DMS53 treated with DMSO at 0.1 percent for 48 hours (cell line): ENCODE measurements at regions not wholly inside any gene's neighbourhood (a gene's known extent, or its start where the extent isn't known, plus 50 kb on each side); places are given as distances from the start of the nearest gene placed in this dataset.
"Not testable (repeated sequence)": the region's sequence is repeated elsewhere in the genome, so short reads cannot be mapped to it uniquely, and the experiment has no call there.

Experiments
- DNase-seq: peaks from one replicate; lab custom pipeline; 2025; ENCODE audit not compliant: unreplicated experiment; lab: John Stamatoyannopoulos, UW

- DNase-seq: no peak
Measured at GRCh38 chr1:29634324-29634723, 398.0 kb downstream of the PTPRU start.

DNA sequence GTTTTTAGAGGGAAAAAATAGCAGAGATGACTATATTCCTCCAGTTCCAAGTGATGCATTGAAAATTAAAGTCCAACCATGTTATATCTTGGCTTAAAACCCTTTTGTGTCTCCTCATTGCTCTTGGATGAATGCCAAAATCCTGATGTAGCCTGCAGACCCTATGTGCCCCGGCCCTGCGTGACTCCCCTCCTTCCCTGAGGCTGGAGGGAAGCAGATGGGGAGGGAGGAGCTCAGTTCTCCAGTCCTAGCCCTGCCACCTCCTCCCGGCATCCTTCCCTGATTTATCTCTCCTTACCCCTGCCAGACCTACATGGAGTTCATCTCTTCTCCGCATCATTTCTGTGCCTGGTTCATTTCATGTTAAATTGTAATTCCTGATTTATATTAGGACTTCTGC lies 397.4 kb downstream of the PTPRU start:
- DNase-seq: peak; percentile 1

- no peak for DNase-seq
Measured at GRCh38 chr1:29632806-29633615, 396.7 kb downstream of the PTPRU start.

DNA sequence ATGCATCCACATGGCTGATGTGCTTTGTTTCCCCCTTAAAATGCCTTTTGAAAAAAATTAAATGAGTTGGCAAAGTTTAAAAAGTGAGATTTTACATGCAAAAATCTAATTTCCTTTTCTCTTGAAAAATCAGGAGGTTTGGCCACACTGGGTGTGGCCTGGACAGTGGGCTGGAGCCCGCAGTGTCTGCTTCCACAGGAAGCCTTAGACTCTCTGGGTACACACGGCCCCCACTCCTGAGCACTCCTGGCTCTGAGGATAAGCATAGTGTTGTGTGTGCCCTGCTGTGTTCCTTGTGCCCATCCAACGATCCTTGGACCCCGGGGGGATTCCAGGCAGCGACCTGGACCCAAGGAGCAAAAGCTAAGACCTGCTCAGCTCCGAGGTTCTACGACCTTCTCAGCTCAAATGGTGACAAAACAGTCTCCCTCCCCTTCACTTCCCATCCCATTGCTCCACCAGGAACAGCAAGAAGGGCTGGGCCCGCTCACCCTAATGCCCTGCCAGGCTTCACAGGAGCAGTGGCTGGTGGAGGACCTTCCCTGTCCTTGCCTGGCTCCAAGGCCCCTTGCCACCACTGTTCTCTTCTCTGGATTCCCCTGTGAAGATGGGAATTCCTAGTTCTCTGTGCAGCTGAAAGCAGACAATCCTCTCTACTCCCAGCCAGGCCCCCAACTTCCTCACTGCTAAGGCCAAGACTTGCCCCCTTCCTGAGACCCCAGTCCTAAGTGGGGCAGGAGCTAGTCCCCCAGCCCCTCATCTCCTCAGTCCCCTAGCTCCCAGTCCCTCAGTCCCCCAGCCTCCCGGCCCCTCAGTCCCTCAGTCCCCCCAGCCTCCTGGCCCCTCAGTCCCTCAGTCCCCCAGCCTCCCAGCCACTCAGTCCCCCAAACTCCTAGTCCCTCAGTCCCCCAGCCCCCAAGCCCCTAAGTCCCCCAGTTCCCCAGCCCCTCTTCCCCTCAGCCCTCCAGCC lies 395.8 kb downstream of the PTPRU start:
- DNase-seq: no peak

DNA sequence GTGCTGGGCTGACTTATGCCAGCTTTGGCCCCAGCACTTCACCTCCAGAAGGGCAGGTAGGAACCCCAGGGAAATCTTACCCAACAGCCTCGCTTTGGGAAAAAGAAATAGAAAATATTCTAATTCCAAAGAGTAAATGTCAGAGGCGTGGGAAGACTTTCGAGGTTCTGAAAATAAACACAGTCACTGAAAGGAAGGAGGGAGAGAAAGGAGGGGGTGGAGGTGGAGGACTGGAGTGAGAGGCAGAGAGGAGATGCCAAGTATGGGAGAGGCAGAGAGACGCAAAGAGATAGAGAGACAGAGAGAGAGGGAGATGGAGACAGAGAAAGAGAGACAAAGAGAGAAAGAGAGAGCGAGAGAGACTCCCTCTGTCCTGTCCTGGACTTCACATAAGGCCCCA lies 395.0 kb downstream of the PTPRU start:
- DNase-seq: no peak

DNA sequence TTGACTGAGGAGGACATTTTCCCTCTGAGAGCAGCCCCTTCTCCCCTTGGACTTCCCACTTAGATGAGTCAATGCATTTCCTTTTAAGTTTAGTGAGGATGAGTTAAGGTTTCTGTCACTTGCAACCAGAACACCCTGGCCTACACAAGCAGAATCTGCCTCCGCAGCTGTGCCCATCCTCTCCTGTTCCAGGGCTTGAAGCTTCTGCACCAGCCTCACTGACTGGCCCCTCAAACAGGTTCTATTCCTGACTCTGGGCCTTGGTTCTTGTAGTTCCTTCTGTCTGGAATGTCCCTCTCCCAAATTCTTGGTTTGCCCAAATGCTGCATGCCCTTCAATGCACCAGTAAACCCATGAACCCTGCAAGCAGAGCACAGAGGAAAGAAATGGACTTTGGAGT lies 394.4 kb downstream of the PTPRU start:
- DNase-seq: no peak

DNA sequence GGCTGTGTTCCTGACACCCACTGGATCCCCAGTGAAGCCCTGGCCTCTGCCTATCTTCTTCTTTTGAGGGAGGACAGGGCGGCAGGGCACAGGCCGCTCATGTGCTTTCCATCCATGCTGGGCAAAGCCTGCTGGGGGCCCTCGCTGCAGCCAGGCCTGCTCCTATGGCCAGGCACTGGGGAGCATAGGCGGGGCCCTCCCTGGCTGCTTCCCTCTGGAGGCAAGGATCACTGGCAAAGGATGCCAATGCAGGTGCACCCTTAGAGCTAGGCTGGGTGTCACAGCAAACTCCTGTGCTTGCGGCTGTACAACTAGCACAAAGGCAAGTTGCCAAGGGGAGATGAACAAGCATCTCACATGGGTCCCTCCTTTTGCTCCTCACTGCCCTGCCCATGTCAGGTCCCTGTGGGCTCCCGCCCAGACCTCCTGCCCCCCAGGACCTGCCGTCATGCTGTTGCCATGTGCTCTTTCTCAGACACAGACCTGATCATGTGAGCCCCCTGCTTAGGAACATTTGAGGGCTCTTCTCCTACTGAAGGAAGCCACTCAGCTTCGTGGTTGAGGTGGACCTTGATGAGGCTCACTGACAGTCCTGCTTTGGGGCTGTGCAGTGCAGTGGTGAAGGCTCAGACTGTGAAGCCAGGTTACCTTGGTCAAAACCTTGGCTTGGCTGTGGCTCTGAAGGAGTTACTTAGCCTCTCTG lies 393.6 kb downstream of the PTPRU start:
- DNase-seq: no peak

DNA sequence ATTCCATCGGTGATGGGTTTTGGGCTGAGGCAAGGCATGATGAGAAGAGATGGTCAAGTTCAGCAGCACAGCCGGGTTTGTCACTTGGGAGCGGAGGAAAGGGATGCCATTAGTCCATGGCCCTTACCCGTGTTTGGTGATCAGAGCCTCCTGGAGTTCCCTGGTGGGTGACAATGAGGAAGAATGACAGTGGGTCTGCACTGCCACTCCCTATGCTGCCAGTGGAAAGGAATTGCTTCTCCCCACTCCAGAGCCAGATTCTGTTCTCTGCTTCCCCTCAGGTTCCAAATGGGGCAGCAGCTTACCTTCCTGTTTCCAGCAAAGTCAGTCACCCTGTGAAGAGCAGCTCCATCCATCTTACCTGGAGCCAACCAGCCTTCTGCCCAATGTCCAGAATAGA lies 393.1 kb downstream of the PTPRU start:
- DNase-seq: no peak

DNA sequence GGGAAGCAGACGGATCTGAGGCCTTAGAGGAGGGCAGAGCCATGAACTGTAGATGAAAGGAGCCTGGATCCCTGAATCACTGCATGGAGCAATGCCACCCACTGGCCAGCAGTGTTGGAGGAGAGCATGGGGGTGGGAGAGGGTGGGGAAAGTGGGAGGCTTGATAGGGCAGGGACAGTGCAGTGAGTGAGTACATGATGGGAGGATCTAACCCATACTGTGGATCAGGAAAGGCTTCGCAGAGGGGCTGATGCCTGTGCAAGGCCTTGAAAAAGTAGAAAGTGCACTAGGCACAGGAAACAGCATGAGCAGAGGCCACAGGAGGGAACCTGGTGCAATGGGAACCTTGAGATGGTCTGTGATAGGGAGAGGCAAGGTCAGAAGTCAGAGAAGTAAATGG lies 391.9 kb downstream of the PTPRU start:
- no peak for DNase-seq

DNA sequence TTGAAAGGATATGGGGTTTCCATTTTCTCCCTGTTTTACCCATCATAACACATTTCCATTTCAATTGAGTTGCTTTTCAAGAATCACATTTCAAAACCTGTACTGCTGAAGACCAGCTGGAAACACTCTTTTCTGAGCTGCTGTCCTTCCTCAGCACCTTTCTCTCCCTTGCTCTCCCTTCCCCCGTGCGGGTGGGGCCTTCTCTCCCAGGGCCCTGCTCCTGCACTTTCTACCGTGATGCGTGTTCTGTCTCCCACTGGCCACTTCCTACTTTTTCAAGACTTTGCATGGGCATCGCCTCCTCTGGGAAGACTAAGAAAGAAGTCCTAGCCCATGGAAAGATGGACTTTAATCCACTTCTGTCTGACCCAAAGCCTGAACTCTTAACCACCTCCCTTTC lies 390.4 kb downstream of the PTPRU start:
- no peak for DNase-seq

DNA sequence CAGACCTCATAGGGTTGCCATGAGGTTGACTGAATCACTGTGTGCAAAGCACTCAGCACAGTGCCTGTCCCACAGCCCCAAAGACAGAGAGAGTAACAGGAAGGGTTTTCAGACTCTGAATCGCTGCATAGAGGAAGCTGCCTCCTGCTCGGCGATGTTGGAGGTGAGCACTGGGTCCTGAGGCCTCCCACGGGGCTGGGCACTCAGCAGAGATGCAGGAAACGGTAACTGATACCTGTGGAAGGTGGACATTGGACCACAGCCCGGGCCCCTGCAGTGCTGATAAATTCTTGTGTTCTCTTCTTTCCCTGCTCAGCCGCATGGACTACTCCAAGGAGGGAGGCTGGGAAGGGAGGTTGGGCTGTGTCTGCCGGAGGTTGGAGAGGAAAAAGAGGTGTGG lies 389.7 kb downstream of the PTPRU start:
- no peak for DNase-seq

- DNase-seq: no peak
Measured at GRCh38 chr1:29625084-29625420, 388.7 kb downstream of the PTPRU start.

DNA sequence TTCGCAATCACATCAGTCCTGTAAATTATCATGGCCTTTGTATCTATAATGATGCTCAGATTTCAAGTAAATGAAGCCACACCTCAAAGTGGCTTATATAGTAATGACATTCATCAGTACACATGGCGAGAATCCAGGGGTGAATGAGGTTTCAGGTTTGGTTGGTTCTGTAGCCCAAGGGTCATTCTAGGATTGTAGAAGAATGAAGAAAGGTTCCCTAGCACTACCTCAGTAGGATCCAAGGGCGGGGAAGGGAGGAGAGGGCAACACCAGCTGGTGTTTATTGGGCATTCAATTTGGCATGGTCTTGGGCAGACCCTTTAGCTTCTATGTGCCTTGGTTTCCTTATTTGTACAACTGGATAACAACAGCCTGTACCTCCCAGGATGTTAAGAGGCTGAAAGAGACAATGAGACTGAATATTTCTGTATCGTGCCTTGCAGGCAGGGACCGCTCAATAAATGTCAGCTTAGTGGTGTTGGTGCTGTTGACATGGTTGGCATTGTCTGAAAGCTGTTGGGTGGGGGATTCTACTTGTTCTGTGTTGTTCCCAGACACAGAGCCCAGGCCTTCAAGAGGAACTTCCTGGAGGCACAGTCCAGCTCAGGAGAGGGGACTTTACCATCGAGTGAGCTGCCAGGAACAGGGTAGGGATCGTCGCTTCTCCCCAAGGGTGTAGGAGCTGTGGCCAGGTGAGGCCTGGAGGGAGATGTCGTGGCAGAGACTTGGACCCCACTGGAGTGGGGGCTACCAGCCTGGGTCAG lies 388.2 kb downstream of the PTPRU start:
- DNase-seq: no peak

DNA sequence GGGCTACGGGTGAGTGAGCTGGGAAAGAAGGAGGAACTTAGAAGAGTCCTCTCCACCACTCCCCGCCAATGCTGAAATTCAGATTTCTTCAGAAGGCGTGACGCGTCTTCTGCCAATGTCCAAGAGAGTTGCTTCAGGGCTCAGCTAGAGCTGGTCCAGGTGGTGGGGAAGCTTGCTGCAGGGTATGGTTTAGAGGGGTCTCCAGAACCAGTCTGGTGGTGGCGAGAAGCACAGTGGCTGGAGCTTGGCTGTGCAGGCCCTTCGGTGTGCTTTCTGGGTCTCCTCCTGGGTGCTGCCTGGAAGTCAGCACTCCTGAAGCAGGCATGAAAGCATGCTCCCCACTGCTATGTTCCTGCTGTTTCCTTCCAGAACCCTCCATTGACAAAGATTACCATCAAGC lies 387.2 kb downstream of the PTPRU start:
- DNase-seq: no peak

- DNase-seq: no peak
Measured at GRCh38 chr1:29621826-29622435, 385.6 kb downstream of the PTPRU start.

DNA sequence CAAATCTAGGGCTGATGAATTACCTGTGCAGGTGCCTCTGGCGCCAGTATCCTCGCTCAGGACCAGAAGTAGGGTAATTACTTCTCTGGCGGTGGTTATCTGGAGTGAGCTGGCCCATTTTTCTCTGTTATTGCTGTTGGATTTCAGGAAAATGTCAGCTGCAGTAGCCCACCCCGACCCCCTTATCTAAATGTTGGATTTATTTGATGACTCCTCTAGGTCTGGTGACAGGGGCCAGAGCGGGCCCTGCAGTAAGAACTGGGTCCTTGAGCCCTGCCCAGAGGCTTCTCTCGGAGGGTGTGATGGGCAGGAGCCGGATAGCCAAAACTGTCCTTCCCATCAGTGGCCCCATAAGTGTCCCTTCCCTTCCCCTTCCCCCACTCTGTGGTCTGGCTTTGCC lies 384.3 kb downstream of the PTPRU start:
- DNase-seq: no peak

DNA sequence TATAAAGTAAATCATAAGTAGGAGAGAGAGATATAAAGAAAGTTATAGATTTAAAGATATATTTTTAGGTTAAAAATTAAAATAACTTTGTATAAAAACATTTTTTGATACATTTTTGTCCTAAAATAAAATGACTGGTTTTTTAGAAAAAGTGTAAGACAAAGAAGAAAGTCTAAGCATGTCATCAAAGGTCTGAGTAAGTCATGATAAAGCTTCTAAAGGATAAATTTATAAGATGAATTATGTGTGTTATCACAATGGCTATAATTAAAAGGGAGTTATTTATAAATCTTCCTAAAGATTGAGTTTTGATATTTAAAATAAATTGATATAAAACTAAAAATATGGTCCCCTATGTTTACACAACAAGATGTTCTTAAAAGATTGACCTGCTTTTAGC lies 370.9 kb downstream of the PTPRU start:
- DNase-seq: no peak

GRCh38 chr1:29604796-29605195 lies 368.5 kb downstream of the PTPRU start:
- not testable (repeated sequence) for DNase-seq

GRCh38 chr1:29603622-29604021 lies 367.3 kb downstream of the PTPRU start:
- no peak for DNase-seq

GRCh38 chr1:29602203-29602602 lies 365.9 kb downstream of the PTPRU start:
- no peak for DNase-seq
